Activated CD8-positive, alpha-beta T cell treated with anti-CD3 and anti-CD28 coated beads for 36 hours (primary cell): ENCODE measurements at regions not wholly inside any gene's neighbourhood (a gene's known extent, or its start where the extent isn't known, plus 50 kb on each side); places are given as distances from the start of the nearest gene placed in this dataset.

Experiments
- ATAC-seq: fragments of 200-7000 bp; cut with Tn5 transposase; one replicate; pipeline ENCODE4 v1.10.0; 2021; ENCODE audit warnings: mild to moderate bottlenecking, moderate library complexity
- CTCF ChIA-PET: fragments of 350-600 bp; sonication (Branson Sonifier 250); formaldehyde crosslinking; loops from one replicate; lab custom pipeline; 2021; ENCODE audit warnings: antibody characterized with exemption; lab: Charles Lee
- POLR2A ChIA-PET: fragments of 350-600 bp; sonication (Branson Sonifier 250); formaldehyde crosslinking; loops from one replicate; lab custom pipeline; 2021; ENCODE audit warnings: antibody characterized with exemption; lab: Charles Lee
- DNase-seq: peaks from one replicate; pipeline ENCODE4 v3.0.0-alpha.2; 2020
- H3K27ac Mint-ChIP-seq: one replicate; pipeline ENCODE4 v1.8.0; 2021; ENCODE audit warnings: mild to moderate bottlenecking, mixed read lengths
- H3K27me3 Mint-ChIP-seq: one replicate; pipeline ENCODE4 v1.8.0; 2021; ENCODE audit warnings: mixed read lengths
- H3K36me3 Mint-ChIP-seq: one replicate; pipeline ENCODE4 v1.8.0; 2021; ENCODE audit warnings: low read depth, mixed read lengths
- H3K4me1 Mint-ChIP-seq: one replicate; pipeline ENCODE4 v1.8.0; 2021; ENCODE audit warnings: low read depth, mixed read lengths
- H3K4me3 Mint-ChIP-seq: one replicate; pipeline ENCODE4 v1.8.0; 2021; ENCODE audit warnings: mild to moderate bottlenecking, moderate library complexity, mixed read lengths
- H3K9me3 Mint-ChIP-seq: one replicate; pipeline ENCODE4 v1.8.0; 2021; ENCODE audit warnings: mixed read lengths
- intact Hi-C: fragments of 100-400 bp; cut with micrococcal nuclease; formaldehyde crosslinking; loops from one replicate; pipeline ENCODE4 v1.10.0; 2022
- TF ChIP-seq, protein P1 (sequence below): fragments of 200-600 bp; IDR thresholded peaks from one replicate; pipeline ENCODE4 v1.8.0; 2022; ENCODE audit warnings: antibody characterized with exemption, mild to moderate bottlenecking

GRCh38 chr15:38890194-38890593 lies 325.6 kb upstream of the RASGRP1 start:
- intact Hi-C loops, result no loop called here
- Mint-ChIP-seq H3K4me1 (no peaks in the 10 kb centered on the region), H3K36me3 (no peaks in the 10 kb centered on the region), H3K27ac (no peak overlapping the region), H3K9me3 (no peaks in the 10 kb centered on the region), H3K27me3 (peaks cover 6% of the 10 kb centered on the region), H3K4me3 (no peak overlapping the region)
- ChIA-PET CTCF (no interaction called here), POLR2A (no interaction called here)
- DNase-seq, result no peak
- ATAC-seq, result no peak
- TF ChIP-seq, protein P1, sequence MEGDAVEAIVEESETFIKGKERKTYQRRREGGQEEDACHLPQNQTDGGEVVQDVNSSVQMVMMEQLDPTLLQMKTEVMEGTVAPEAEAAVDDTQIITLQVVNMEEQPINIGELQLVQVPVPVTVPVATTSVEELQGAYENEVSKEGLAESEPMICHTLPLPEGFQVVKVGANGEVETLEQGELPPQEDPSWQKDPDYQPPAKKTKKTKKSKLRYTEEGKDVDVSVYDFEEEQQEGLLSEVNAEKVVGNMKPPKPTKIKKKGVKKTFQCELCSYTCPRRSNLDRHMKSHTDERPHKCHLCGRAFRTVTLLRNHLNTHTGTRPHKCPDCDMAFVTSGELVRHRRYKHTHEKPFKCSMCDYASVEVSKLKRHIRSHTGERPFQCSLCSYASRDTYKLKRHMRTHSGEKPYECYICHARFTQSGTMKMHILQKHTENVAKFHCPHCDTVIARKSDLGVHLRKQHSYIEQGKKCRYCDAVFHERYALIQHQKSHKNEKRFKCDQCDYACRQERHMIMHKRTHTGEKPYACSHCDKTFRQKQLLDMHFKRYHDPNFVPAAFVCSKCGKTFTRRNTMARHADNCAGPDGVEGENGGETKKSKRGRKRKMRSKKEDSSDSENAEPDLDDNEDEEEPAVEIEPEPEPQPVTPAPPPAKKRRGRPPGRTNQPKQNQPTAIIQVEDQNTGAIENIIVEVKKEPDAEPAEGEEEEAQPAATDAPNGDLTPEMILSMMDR, result no peak

DNA sequence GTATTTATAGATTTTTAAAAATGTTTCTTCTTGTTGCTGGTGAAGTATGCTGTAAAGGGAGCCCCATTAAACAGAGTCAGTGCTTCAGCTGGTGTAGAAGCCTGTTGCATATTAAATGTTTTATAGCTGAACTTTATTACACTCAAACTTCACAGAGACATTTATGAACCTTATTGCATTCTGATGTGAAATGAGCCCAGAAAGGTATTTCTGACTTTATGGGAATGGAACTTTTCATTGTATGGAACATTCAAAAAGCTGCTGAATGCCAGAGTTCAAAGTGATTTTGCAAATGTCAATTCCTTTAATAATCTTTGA lies 329.3 kb upstream of the RASGRP1 start:
- intact Hi-C loops, result no loop called here
- no peaks in the 10 kb centered on the region for H3K4me1 Mint-ChIP-seq
- TF ChIP-seq, protein P1, result no peak
- H3K27me3 Mint-ChIP-seq, result peaks cover 6% of the 10 kb centered on the region
- ChIA-PET CTCF (no interaction called here), POLR2A (no interaction called here)
- H3K9me3 Mint-ChIP-seq, result no peaks in the 10 kb centered on the region
- no peak overlapping the region for H3K4me3 Mint-ChIP-seq
- H3K36me3 Mint-ChIP-seq, result no peaks in the 10 kb centered on the region
- DNase-seq, result no peak
- no peak for ATAC-seq
- no peak overlapping the region for H3K27ac Mint-ChIP-seq

DNA sequence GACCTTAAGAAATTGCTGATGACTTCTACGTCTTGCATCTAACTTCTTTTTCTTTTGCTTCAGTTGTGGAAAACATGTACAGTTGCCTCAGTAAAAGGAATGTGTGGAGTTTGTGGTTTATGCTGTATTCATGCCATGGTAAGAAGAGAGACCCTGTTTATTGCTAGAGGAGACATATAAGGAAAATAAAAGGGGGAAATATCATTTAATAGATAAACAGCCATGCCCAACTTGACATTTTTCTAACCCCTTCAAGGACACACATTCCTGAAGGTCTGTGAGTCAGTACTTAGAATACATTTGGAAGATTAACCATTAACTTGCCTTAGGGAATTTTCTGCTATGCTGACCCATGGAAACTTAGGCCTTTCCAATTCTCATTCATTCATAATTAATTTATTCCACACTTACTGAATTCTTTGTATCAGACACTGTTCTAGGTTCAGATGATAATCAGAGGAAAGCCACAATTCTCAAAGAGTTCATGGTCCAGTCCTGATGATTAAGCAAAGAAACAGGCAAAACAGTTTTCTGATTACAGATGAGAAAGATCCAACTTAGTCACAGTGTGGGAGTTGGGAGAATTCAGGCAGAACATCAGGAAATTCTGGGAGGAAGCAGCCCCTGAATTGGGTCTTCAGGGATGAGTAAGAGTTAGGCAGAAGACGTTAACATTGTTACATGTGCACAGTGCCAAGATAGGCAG lies 329.8 kb upstream of the RASGRP1 start:
- ATAC-seq (no peak), DNase-seq (no peak)
- Mint-ChIP-seq H3K4me1 (no peaks in the 10 kb centered on the region), H3K9me3 (no peaks in the 10 kb centered on the region), H3K36me3 (no peaks in the 10 kb centered on the region), H3K27ac (no peak overlapping the region), H3K4me3 (no peak overlapping the region), H3K27me3 (peaks cover 6% of the 10 kb centered on the region)
- intact Hi-C loops, result no loop called here
- TF ChIP-seq, protein P1, result no peak
- CTCF ChIA-PET, result no interaction called here
- POLR2A ChIA-PET, result no interaction called here

GRCh38 chr15:38895326-38896255 lies 331.0 kb upstream of the RASGRP1 start:
- CTCF ChIA-PET, result no interaction called here
- H3K9me3 Mint-ChIP-seq, result no peaks in the 10 kb centered on the region
- DNase-seq (no peak), ATAC-seq (no peak)
- no peaks in the 10 kb centered on the region for H3K4me1 Mint-ChIP-seq
- intact Hi-C loops, result no loop called here
- H3K27me3 Mint-ChIP-seq, result peaks cover 6% of the 10 kb centered on the region
- TF ChIP-seq, protein P1, result no peak
- POLR2A ChIA-PET, result no interaction called here
- no peak overlapping the region for H3K4me3 Mint-ChIP-seq
- H3K27ac Mint-ChIP-seq, result no peak overlapping the region
- no peaks in the 10 kb centered on the region for H3K36me3 Mint-ChIP-seq

DNA sequence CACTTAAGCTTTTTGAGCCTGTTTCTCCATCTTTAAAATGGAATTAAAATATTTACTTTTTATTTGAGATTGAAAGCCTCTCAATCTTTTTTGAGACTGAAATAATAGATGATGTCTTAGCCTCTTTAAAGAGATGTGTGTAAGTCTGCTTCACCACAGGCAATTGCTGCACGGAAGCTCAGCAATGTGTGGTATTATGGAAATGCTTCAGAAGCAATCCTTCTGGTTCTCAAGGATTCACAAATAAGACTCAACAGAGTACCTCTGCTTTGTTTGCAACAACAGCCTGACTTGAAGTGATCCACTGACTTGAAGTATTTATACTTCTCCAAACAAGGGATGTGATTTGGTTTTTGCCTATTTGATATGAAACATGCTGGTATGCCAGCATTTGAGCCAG lies 332.0 kb upstream of the RASGRP1 start:
- Mint-ChIP-seq H3K27ac (no peak overlapping the region), H3K9me3 (no peaks in the 10 kb centered on the region), H3K4me1 (no peaks in the 10 kb centered on the region), H3K4me3 (no peak overlapping the region), H3K27me3 (peaks cover 4% of the 10 kb centered on the region), H3K36me3 (no peaks in the 10 kb centered on the region)
- ATAC-seq (no peak), DNase-seq (no peak)
- TF ChIP-seq, protein P1, result no peak
- ChIA-PET POLR2A (no interaction called here), CTCF (no interaction called here)
- intact Hi-C loops, result no loop called here
